H1 (cell line): ENCODE measurements at regions not wholly inside any gene's neighbourhood (a gene's known extent, or its start where the extent isn't known, plus 50 kb on each side); places are given as distances from the start of the nearest gene placed in this dataset.

Experiments
- CREB1 ChIP-seq: IDR thresholded peaks from 2 replicates; pipeline ENCODE4 v1.6.1; 2012; ENCODE audit warnings: inconsistent platforms
- EP300 ChIP-seq, 2 experiments: IDR thresholded peaks; 1 replicate in 1 of 2; 2 replicates in 1 of 2; pipeline ENCODE4 v1.6.1; 2011 to 2012; ENCODE audit warnings: low read depth in 2 of 2, low read length in 2 of 2, mild to moderate bottlenecking in 2 of 2, borderline replicate concordance in 1 of 2, inconsistent platforms in 1 of 2, moderate library complexity in 1 of 2
- EZH2 ChIP-seq: fragments of 200-600 bp; sonication (generic); IDR thresholded peaks from 2 replicates; pipeline ENCODE4 v1.7.1; 2012; ENCODE audit warnings: low read depth, mild to moderate bottlenecking, moderate library complexity, low read length, inconsistent platforms; ENCODE audit not compliant: severe bottlenecking
- HDAC2 ChIP-seq, 2 experiments: fragments of 300-600 bp in 1 of 2; sonication (generic) in 1 of 2; IDR thresholded peaks; 2 replicates each; pipeline ENCODE4 v1.6.1; 2011 to 2012; ENCODE audit warnings: low read depth in 2 of 2, low read length in 2 of 2, mild to moderate bottlenecking in 2 of 2, moderate library complexity in 2 of 2, borderline replicate concordance in 1 of 2, inconsistent platforms in 1 of 2
- HDAC6 ChIP-seq: IDR thresholded peaks from one replicate; pipeline ENCODE4 v1.7.1; 2012; ENCODE audit warnings: low read depth, mild to moderate bottlenecking, inconsistent platforms, low read length, moderate library complexity
- SIN3A ChIP-seq, 2 experiments: IDR thresholded peaks in 1 of 2; conservative IDR thresholded peaks in 1 of 2; 2 replicates each; pipeline ENCODE4 v1.6.1; 2011 to 2012; ENCODE audit warnings: low read length in 2 of 2, improper control_type of control experiment in 1 of 2, low read depth in 1 of 2, mild to moderate bottlenecking in 1 of 2
- TF ChIP-seq, protein P1 (sequence below), 3 experiments: IDR thresholded peaks; 1 replicate in 2 of 3; 2 replicates in 1 of 3; pipeline versions ENCODE4 v1.5.1 to v1.6.1; 2011; ENCODE audit warnings: low read length in 3 of 3, mild to moderate bottlenecking in 3 of 3, inconsistent platforms in 2 of 3, low read depth in 1 of 3, moderate library complexity in 1 of 3; ENCODE audit not compliant: insufficient read depth in 1 of 3; ENCODE audit errors: control extremely low read depth in 1 of 3

DNA sequence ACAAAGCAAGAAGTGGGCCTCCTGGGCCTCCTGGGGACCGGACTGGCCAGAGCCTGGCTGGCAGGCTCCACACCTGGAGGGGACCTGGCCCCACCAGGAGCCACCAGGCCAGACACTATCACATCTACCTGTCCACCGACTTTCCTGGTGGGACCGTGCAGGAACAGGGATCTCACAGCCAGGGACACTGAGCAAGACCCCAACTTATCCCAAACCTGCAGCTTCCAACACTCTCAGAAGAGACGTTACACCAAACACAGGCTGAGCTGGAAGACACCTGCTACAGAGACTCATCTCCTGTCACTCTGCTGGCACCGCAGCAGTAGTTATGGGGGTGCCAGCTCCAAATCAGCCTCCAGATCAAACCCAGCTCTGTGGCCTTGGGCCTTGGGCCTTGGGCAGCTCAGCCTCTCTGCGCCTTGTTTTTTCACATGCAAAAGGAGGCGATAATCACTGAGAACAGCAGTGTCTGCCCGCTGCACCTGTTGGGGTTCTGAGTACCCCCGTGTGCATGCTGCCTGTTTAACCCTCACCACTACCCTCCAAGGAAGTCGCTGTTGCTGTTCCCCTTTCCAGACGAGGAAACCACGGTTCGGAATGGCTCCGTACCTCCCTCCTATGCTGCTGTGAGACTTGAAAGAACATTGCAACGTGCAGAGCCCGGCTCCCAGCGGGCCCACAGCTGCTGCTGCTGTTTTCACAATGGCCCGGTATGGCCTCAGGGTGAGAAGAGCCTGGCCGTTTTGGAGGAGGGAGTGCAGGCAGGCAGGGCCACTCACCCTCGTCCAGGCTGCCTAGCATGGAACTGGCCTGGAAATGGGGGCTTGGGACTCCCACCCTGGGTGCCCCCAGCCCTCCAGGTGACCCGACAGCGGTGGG lies 69.6 kb downstream of the ADRA2C start:
- peak; percentile 42 for TF ChIP-seq EZH2
- no peak for TF ChIP-seq HDAC2 (IDR thresholded peaks at IDR 0.05; ENCODE audit: borderline replicate concordance in 1 of 2, low read depth in 2 of 2, low read length in 2 of 2)
- TF ChIP-seq, protein P1, sequence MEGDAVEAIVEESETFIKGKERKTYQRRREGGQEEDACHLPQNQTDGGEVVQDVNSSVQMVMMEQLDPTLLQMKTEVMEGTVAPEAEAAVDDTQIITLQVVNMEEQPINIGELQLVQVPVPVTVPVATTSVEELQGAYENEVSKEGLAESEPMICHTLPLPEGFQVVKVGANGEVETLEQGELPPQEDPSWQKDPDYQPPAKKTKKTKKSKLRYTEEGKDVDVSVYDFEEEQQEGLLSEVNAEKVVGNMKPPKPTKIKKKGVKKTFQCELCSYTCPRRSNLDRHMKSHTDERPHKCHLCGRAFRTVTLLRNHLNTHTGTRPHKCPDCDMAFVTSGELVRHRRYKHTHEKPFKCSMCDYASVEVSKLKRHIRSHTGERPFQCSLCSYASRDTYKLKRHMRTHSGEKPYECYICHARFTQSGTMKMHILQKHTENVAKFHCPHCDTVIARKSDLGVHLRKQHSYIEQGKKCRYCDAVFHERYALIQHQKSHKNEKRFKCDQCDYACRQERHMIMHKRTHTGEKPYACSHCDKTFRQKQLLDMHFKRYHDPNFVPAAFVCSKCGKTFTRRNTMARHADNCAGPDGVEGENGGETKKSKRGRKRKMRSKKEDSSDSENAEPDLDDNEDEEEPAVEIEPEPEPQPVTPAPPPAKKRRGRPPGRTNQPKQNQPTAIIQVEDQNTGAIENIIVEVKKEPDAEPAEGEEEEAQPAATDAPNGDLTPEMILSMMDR (IDR thresholded peaks at IDR 0.05; ENCODE audit: control extremely low read depth in 1 of 3, insufficient read depth in 1 of 3, low read depth in 1 of 3, low read length in 3 of 3), result no peak
- no peak for TF ChIP-seq EP300 (IDR thresholded peaks at IDR 0.05; ENCODE audit: borderline replicate concordance in 1 of 2, low read depth in 2 of 2, low read length in 2 of 2)
- no peak for TF ChIP-seq SIN3A (conservative IDR thresholded peaks at IDR 0.05 in 1 of 2, IDR thresholded peaks at IDR 0.05 in 1 of 2; ENCODE audit: low read depth in 1 of 2, low read length in 2 of 2)
- TF ChIP-seq CREB1, result no peak
- no peak for TF ChIP-seq HDAC6
